GM12878 (cell line): ENCODE measurements at regions not wholly inside any gene's neighbourhood (a gene's known extent, or its start where the extent isn't known, plus 50 kb on each side); places are given as distances from the start of the nearest gene placed in this dataset.

ENCODE experiments used
- ATAC-seq: fragments of 200-7000 bp; cut with Tn5 transposase; 3 replicates; pipeline ENCODE4 v1.9.1; 2020; ENCODE audit warnings: mild to moderate bottlenecking, moderate library complexity
- BruUV-seq: library from RNA; stranded (reverse); fragments of 400-500 nt; replicated peaks from 2 replicates; lab custom pipeline; 2021; lab: Mats Ljungman, UMichigan
- CTCF ChIA-PET: fragments of 300-600 bp; sonication (Branson Sonifier 250); formaldehyde crosslinking; extraction: SDS; loops from one replicate; lab custom pipeline; 2021; ENCODE audit warnings: inconsistent platforms; lab: Yijun Ruan, JAX
- POLR2A ChIA-PET: fragments of 350-600 bp; formaldehyde crosslinking; extraction: SDS; loops from one replicate; lab custom pipeline; 2021; ENCODE audit warnings: inconsistent platforms; lab: Charles Lee
- RAD21 ChIA-PET: fragments of 300-600 bp; sonication (Branson Sonifier 250); formaldehyde crosslinking; loops from one replicate; lab custom pipeline; 2023; ENCODE audit warnings: antibody characterized with exemption; ENCODE audit not compliant: unreplicated experiment; lab: Charles Lee
- SMC1A ChIA-PET: fragments of 300-600 bp; sonication (Branson Sonifier 250); formaldehyde crosslinking; loops from one replicate; lab custom pipeline; 2023; ENCODE audit not compliant: unreplicated experiment, uncharacterized antibody; lab: Charles Lee
- DNase-seq: peaks from one replicate; pipeline ENCODE4 v3.0.0-alpha.2; 2011; ENCODE audit warnings: low read depth, low spot score
- FAIRE-seq: peaks from 3 replicates; lab custom pipeline; 2011; peaks lifted over from hg19 to GRCh38; lab: Jason Lieb, UNC
- H2AFZ ChIP-seq: 2 replicates; pipeline ENCODE4 v1.6.0; 2011; ENCODE audit warnings: low read depth, low read length, control low read depth; ENCODE audit not compliant: control insufficient read depth
- H3K27ac ChIP-seq: 2 replicates; pipeline ENCODE4 v1.5.1; 2011; ENCODE audit warnings: control low read depth; ENCODE audit not compliant: control insufficient read depth, insufficient read depth
- H3K27me3 ChIP-seq, 2 experiments: replicated peaks in 1 of 2; 2 replicates each; pipeline versions ENCODE4 v1.6.0 to v1.6.1; 2011; ENCODE audit warnings: low read length in 1 of 2; ENCODE audit not compliant: control insufficient read depth in 2 of 2, insufficient read depth in 2 of 2
- H3K36me3 ChIP-seq, 2 experiments: 2 replicates each; pipeline ENCODE4 v1.5.1; 2011; ENCODE audit warnings: low read length in 1 of 2; ENCODE audit not compliant: control insufficient read depth in 2 of 2, insufficient read depth in 2 of 2
- H3K4me1 ChIP-seq: 2 replicates; pipeline ENCODE4 v1.6.1; 2011; ENCODE audit warnings: mild to moderate bottlenecking, low read length, moderate library complexity, mixed read lengths; ENCODE audit not compliant: control insufficient read depth, insufficient read depth
- H3K4me2 ChIP-seq: 2 replicates; pipeline ENCODE4 v1.6.0; 2011; ENCODE audit warnings: control low read depth; ENCODE audit not compliant: control insufficient read depth, insufficient read depth
- H3K4me3 ChIP-seq: fragments of 200-600 bp; sonication (generic); 2 replicates; pipeline ENCODE4 v1.5.1; 2016
- H3K79me2 ChIP-seq: 2 replicates; pipeline ENCODE4 v1.6.0; 2011; ENCODE audit warnings: low read length; ENCODE audit not compliant: control insufficient read depth, insufficient read depth
- H3K9ac ChIP-seq: 2 replicates; pipeline ENCODE4 v1.8.0; 2011; ENCODE audit warnings: low read length, control low read depth, mixed read lengths; ENCODE audit not compliant: control insufficient read depth, insufficient read depth
- H3K9me3 ChIP-seq: replicated peaks from 3 replicates; pipeline ENCODE4 v1.5.1; 2011; ENCODE audit warnings: mild to moderate bottlenecking, low read length; ENCODE audit not compliant: control insufficient read depth, insufficient read depth
- H4K20me1 ChIP-seq: 2 replicates; pipeline ENCODE4 v1.6.0; 2011; ENCODE audit not compliant: control insufficient read depth, insufficient read depth
- JUND ChIP-seq: IDR thresholded peaks from 2 replicates; pipeline ENCODE4 v1.6.1; 2012; ENCODE audit warnings: low read depth, mild to moderate bottlenecking, low read length, improper control_type of control experiment, moderate library complexity
- SMAD1 ChIP-seq: fragments of 450-650 bp; IDR thresholded peaks from 2 replicates; pipeline ENCODE4 v1.6.1; 2018; ENCODE audit warnings: mild to moderate bottlenecking, low read depth; ENCODE audit not compliant: partially characterized antibody
- ZNF384 ChIP-seq: IDR thresholded peaks from 2 replicates; pipeline ENCODE4 v1.6.1; 2012; ENCODE audit warnings: low read depth, mild to moderate bottlenecking, low read length, improper control_type of control experiment, borderline replicate concordance
- WGBS: methylation state at CpG from one replicate; pipeline ENCODE4 v1.1.6; 2016; ENCODE audit warnings: low lambda C conversion rate; ENCODE audit not compliant: insufficient replicate concordance, insufficient coverage; ENCODE audit errors: missing lambda C conversion rate; 5-methylcytosine and 5-hydroxymethylcytosine counted together
- in situ Hi-C: fragments of 300-500 bp; cut with MboI; formaldehyde crosslinking; loops from 9 replicates; pipeline ENCODE4 v1.14.3; 2018; ENCODE audit warnings: mixed read lengths
- intact Hi-C: fragments of 100-400 bp; cut with micrococcal nuclease; formaldehyde crosslinking; loops from one replicate; pipeline ENCODE4 v1.14.2; 2022; ENCODE audit not compliant: unreplicated experiment
- TF ChIP-seq, protein P1 (sequence below): fragments of 150-350 bp; IDR thresholded peaks from 2 replicates; pipeline ENCODE4 v1.6.1; 2014; ENCODE audit warnings: mild to moderate bottlenecking, low read depth, low read length
- TF ChIP-seq, protein P2 (sequence below): IDR thresholded peaks from 2 replicates; pipeline ENCODE4 v1.6.1; 2012; ENCODE audit warnings: improper control_type of control experiment, low read depth, low read length; ENCODE audit not compliant: insufficient replicate concordance
- TF ChIP-seq, protein P3 (sequence below): fragments of 450-650 bp; IDR thresholded peaks from 2 replicates; pipeline ENCODE4 v1.6.1; 2018; ENCODE audit warnings: borderline replicate concordance, mild to moderate bottlenecking; ENCODE audit not compliant: partially characterized antibody

DNA sequence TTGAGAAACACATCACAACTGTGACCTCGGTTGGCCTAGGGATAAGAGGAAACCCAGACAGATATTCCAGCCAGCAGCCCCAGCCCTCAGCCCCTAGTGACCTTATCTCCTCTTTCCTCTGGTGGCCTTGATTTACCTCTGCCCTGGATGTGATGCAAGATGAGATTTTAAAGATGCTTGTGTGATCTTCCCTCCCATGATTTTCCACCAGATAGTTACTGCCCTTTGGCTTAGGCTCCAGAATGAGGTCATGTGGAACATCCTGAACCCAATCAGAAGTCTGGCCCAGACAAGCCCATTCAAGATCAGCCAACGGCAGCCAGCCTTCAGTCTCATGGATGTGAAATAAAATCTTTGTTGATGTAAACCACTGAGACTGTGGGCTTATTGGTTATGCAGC, 104.0 kb downstream of the BANF2 start:
- RAD21 ChIA-PET, result no interaction called here
- CTCF ChIA-PET, result no interaction called here
- Histone ChIP-seq H3K79me2 (no peaks in the 10 kb centered on the region), H3K4me3 (no peak overlapping the region), H3K27ac (no peak overlapping the region), H4K20me1 (no peaks in the 10 kb centered on the region; the same call in 1 of the 2 replicates), H3K9ac (no peak overlapping the region), H3K9me3 (no peaks in the 10 kb centered on the region; the same call in 1 of the 3 replicates), H3K27me3 (no peaks in the 10 kb centered on the region), H2AFZ (no peak overlapping the region), H3K36me3 (no peaks in the 10 kb centered on the region), H3K4me2 (no peak overlapping the region), H3K4me1 (no peaks in the 10 kb centered on the region)
- FAIRE-seq (no peak), DNase-seq (no peak), ATAC-seq (no peak)
- no TSS peak for BruUV-seq
- POLR2A ChIA-PET, result no interaction called here
- SMC1A ChIA-PET, result no interaction called here
- 32% methylated on average over 2 of the region's 2 CpGs for WGBS
- no peak for TF ChIP-seq ZNF384
- TF ChIP-seq, protein P1, sequence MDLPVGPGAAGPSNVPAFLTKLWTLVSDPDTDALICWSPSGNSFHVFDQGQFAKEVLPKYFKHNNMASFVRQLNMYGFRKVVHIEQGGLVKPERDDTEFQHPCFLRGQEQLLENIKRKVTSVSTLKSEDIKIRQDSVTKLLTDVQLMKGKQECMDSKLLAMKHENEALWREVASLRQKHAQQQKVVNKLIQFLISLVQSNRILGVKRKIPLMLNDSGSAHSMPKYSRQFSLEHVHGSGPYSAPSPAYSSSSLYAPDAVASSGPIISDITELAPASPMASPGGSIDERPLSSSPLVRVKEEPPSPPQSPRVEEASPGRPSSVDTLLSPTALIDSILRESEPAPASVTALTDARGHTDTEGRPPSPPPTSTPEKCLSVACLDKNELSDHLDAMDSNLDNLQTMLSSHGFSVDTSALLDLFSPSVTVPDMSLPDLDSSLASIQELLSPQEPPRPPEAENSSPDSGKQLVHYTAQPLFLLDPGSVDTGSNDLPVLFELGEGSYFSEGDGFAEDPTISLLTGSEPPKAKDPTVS, result no peak
- intact Hi-C loops (no loop called here), in situ Hi-C loops (no loop called here)

DNA sequence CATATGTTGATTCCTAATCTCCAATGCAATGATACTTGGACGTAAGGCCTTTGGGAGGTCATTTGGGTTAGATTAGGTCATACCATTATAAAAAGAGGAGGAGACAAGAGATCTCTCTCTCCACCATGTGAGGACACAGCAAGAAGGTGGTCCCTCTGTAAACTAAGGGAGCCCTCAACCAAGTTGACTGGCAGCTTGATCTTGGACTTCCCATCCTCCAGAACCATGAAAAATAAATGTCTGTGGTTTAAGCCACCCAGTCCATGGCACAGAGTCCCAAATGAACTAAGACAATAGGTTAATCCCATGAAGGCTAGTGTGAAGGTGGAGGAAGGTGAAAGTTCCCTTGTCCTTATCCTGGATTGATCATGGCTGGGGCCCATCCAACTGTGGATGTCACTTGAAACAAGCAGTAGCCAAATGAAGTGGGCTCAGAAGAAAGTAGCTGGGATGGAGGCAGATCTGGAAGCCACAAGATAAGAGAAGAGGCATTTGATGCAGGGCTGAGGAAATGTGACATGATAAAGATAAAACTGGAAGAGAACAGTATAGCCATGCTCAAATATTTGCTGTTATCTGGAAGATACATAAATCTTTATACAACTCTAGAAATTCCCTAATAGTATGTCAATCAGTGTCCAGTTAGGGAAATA, 99.9 kb downstream of the BANF2 start:
- Histone ChIP-seq H2AFZ (no peak overlapping the region), H3K9me3 (no peaks in the 10 kb centered on the region; the same call in 1 of the 3 replicates), H3K4me3 (no peak overlapping the region), H3K4me1 (no peaks in the 10 kb centered on the region), H4K20me1 (no peaks in the 10 kb centered on the region; the same call in 1 of the 2 replicates), H3K9ac (no peak overlapping the region), H3K4me2 (no peak overlapping the region), H3K36me3 (no peaks in the 10 kb centered on the region), H3K27me3 (no peaks in the 10 kb centered on the region), H3K27ac (no peak overlapping the region), H3K79me2 (no peaks in the 10 kb centered on the region)
- no TSS peak for BruUV-seq
- ATAC-seq, result no peak
- ChIA-PET POLR2A (no interaction called here), RAD21 (no interaction called here), SMC1A (no interaction called here), CTCF (no interaction called here)
- DNase-seq, result no peak
- intact Hi-C loops (no loop called here), in situ Hi-C loops (no loop called here)
- no peak for FAIRE-seq
- 90% methylated on average over 1 of the region's 1 CpG for WGBS
- TF ChIP-seq, protein P2, sequence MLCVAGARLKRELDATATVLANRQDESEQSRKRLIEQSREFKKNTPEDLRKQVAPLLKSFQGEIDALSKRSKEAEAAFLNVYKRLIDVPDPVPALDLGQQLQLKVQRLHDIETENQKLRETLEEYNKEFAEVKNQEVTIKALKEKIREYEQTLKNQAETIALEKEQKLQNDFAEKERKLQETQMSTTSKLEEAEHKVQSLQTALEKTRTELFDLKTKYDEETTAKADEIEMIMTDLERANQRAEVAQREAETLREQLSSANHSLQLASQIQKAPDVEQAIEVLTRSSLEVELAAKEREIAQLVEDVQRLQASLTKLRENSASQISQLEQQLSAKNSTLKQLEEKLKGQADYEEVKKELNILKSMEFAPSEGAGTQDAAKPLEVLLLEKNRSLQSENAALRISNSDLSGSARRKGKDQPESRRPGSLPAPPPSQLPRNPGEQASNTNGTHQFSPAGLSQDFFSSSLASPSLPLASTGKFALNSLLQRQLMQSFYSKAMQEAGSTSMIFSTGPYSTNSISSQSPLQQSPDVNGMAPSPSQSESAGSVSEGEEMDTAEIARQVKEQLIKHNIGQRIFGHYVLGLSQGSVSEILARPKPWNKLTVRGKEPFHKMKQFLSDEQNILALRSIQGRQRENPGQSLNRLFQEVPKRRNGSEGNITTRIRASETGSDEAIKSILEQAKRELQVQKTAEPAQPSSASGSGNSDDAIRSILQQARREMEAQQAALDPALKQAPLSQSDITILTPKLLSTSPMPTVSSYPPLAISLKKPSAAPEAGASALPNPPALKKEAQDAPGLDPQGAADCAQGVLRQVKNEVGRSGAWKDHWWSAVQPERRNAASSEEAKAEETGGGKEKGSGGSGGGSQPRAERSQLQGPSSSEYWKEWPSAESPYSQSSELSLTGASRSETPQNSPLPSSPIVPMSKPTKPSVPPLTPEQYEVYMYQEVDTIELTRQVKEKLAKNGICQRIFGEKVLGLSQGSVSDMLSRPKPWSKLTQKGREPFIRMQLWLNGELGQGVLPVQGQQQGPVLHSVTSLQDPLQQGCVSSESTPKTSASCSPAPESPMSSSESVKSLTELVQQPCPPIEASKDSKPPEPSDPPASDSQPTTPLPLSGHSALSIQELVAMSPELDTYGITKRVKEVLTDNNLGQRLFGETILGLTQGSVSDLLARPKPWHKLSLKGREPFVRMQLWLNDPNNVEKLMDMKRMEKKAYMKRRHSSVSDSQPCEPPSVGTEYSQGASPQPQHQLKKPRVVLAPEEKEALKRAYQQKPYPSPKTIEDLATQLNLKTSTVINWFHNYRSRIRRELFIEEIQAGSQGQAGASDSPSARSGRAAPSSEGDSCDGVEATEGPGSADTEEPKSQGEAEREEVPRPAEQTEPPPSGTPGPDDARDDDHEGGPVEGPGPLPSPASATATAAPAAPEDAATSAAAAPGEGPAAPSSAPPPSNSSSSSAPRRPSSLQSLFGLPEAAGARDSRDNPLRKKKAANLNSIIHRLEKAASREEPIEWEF, result no peak
- TF ChIP-seq SMAD1 (no peak), JUND (no peak)
- TF ChIP-seq, protein P3, sequence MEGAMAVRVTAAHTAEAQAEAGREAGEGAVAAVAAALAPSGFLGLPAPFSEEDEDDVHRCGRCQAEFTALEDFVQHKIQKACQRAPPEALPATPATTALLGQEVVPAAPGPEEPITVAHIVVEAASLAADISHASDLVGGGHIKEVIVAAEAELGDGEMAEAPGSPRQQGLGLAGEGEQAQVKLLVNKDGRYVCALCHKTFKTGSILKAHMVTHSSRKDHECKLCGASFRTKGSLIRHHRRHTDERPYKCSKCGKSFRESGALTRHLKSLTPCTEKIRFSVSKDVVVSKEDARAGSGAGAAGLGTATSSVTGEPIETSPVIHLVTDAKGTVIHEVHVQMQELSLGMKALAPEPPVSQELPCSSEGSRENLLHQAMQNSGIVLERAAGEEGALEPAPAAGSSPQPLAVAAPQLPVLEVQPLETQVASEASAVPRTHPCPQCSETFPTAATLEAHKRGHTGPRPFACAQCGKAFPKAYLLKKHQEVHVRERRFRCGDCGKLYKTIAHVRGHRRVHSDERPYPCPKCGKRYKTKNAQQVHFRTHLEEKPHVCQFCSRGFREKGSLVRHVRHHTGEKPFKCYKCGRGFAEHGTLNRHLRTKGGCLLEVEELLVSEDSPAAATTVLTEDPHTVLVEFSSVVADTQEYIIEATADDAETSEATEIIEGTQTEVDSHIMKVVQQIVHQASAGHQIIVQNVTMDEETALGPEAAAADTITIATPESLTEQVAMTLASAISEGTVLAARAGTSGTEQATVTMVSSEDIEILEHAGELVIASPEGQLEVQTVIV, result no peak
